MCF 10A (cell line): ENCODE measurements at regions not wholly inside any gene's neighbourhood (a gene's known extent, or its start where the extent isn't known, plus 50 kb on each side); places are given as distances from the start of the nearest gene placed in this dataset.

ENCODE experiments used
- BruUV-seq: library from RNA; stranded (reverse); fragments of 400-500 nt; replicated peaks from 2 replicates; lab custom pipeline; 2021; lab: Mats Ljungman, UMichigan
- CTCF ChIA-PET: fragments of 300-600 bp; sonication (Branson Sonifier 250); formaldehyde crosslinking; extraction: SDS; loops from one replicate; lab custom pipeline; 2021; ENCODE audit warnings: antibody characterized with exemption, inconsistent platforms; lab: Yijun Ruan, JAX
- POLR2A ChIA-PET: fragments of 300-600, 350-650 bp; sonication (Branson Sonifier 250); formaldehyde crosslinking; extraction: SDS; loops from one replicate; lab custom pipeline; 2020; ENCODE audit warnings: antibody characterized with exemption, inconsistent platforms; lab: Yijun Ruan, JAX
- DNase-seq: peaks from one replicate; pipeline ENCODE4 v3.0.0-alpha.2; 2018; ENCODE audit not compliant: unreplicated experiment
- H3K27ac Mint-ChIP-seq: one replicate; pipeline ENCODE4 v1.8.0; 2022; ENCODE audit warnings: mild to moderate bottlenecking, low read depth, mixed read lengths; ENCODE audit not compliant: unreplicated experiment
- H3K27me3 Mint-ChIP-seq: one replicate; pipeline ENCODE4 v1.8.0; 2022; ENCODE audit warnings: mixed read lengths; ENCODE audit not compliant: insufficient read depth, unreplicated experiment
- H3K36me3 Mint-ChIP-seq: one replicate; pipeline ENCODE4 v1.8.0; 2022; ENCODE audit warnings: mild to moderate bottlenecking, moderate library complexity, mixed read lengths; ENCODE audit not compliant: insufficient read depth, unreplicated experiment
- H3K4me1 Mint-ChIP-seq: one replicate; pipeline ENCODE4 v1.8.0; 2022; ENCODE audit warnings: mixed read lengths; ENCODE audit not compliant: insufficient read depth, unreplicated experiment
- H3K4me3 Mint-ChIP-seq: one replicate; pipeline ENCODE4 v1.8.0; 2022; ENCODE audit warnings: mild to moderate bottlenecking, moderate library complexity, mixed read lengths; ENCODE audit not compliant: unreplicated experiment
- H3K9me3 Mint-ChIP-seq: one replicate; pipeline ENCODE4 v1.8.0; 2022; ENCODE audit warnings: mixed read lengths; ENCODE audit not compliant: unreplicated experiment
- CTCF ChIP-seq: fragments of 200-600 bp; IDR thresholded peaks from one replicate; pipeline ENCODE4 v1.8.0; 2022; ENCODE audit warnings: antibody characterized with exemption, mild to moderate bottlenecking; ENCODE audit not compliant: unreplicated experiment
- intact Hi-C: fragments of 100-400 bp; cut with micrococcal nuclease; formaldehyde crosslinking; loops from 2 replicates; pipeline ENCODE4 v1.14.1; 2022

GRCh38 chr2:200209030-200209429 lies 97.5 kb upstream of the SPATS2L start:
- Mint-ChIP-seq H3K27me3 (no peaks in the 10 kb centered on the region), H3K27ac (no peak overlapping the region), H3K4me3 (no peak overlapping the region), H3K4me1 (no peaks in the 10 kb centered on the region), H3K36me3 (no peaks in the 10 kb centered on the region), H3K9me3 (peaks cover 9% of the 10 kb centered on the region)
- TF ChIP-seq CTCF, result no peak
- intact Hi-C loops, result no loop called here
- DNase-seq, result no peak
- ChIA-PET CTCF (no interaction called here), POLR2A (no interaction called here)
- BruUV-seq, result no TSS peak

- no peaks in the 10 kb centered on the region for H3K4me1 Mint-ChIP-seq
- intact Hi-C loops, result no loop called here
- no peak overlapping the region for H3K27ac Mint-ChIP-seq
- no peaks in the 10 kb centered on the region for H3K27me3 Mint-ChIP-seq
- no TSS peak for BruUV-seq
- peaks cover 9% of the 10 kb centered on the region for H3K9me3 Mint-ChIP-seq
- POLR2A ChIA-PET, result no interaction called here
- DNase-seq, result no peak
- no peaks in the 10 kb centered on the region for H3K36me3 Mint-ChIP-seq
- TF ChIP-seq CTCF, result no peak
- CTCF ChIA-PET, result no interaction called here
- no peak overlapping the region for H3K4me3 Mint-ChIP-seq
Observed at GRCh38 chr2:200211643-200212042, 94.8 kb upstream of the SPATS2L start.

GRCh38 chr2:200212862-200213425 lies 93.5 kb upstream of the SPATS2L start:
- intact Hi-C loops, result no loop called here
- Mint-ChIP-seq H3K36me3 (no peaks in the 10 kb centered on the region), H3K9me3 (peaks cover 9% of the 10 kb centered on the region), H3K27me3 (no peaks in the 10 kb centered on the region), H3K4me3 (no peak overlapping the region), H3K4me1 (no peaks in the 10 kb centered on the region), H3K27ac (no peak overlapping the region)
- no TSS peak for BruUV-seq
- ChIA-PET CTCF (interaction anchor here (1.0 kb wide), 1 partner anchor 13 kb away, joined by 3 read pairs; no protein-coding TSS in a partner anchor), POLR2A (no interaction called here)
- DNase-seq, result no peak
- no peak for TF ChIP-seq CTCF

- ChIA-PET POLR2A (interaction anchor here (0.6 kb wide), 1 partner anchor 12 kb away, joined by 3 read pairs; no protein-coding TSS in a partner anchor), CTCF (no interaction called here)
- no peaks in the 10 kb centered on the region for H3K9me3 Mint-ChIP-seq
- no peaks in the 10 kb centered on the region for H3K27me3 Mint-ChIP-seq
- H3K4me1 Mint-ChIP-seq, result no peaks in the 10 kb centered on the region
- no TSS peak for BruUV-seq
- no peak overlapping the region for H3K4me3 Mint-ChIP-seq
- intact Hi-C loops, result no loop called here
- H3K36me3 Mint-ChIP-seq, result no peaks in the 10 kb centered on the region
- TF ChIP-seq CTCF, result no peak
- DNase-seq, result no peak
- no peak overlapping the region for H3K27ac Mint-ChIP-seq
Observed at GRCh38 chr2:200216310-200216709, 90.2 kb upstream of the SPATS2L start.
